GM19397 (cell line): ENCODE measurements at regions not wholly inside any gene's neighbourhood (a gene's known extent, or its start where the extent isn't known, plus 50 kb on each side); places are given as distances from the start of the nearest gene placed in this dataset.

ENCODE experiments used
- ATAC-seq: cut with Tn5 transposase; IDR thresholded peaks from one replicate; pipeline ENCODE4 v1.9.1; 2021; ENCODE audit warnings: mild to moderate bottlenecking, moderate library complexity; ENCODE audit not compliant: unreplicated experiment

- no peak for ATAC-seq
Measured at GRCh38 chr3:61311044-61311443, 59.8 kb upstream of the FHIT start.

GRCh38 chr3:61315871-61316270 is 64.6 kb upstream of the FHIT start:
- no peak for ATAC-seq

- ATAC-seq: no peak
Measured at GRCh38 chr3:61323094-61323493, 71.8 kb upstream of the FHIT start.

- no peak for ATAC-seq
Measured at GRCh38 chr3:61331929-61332552, 80.8 kb upstream of the FHIT start.

- no peak for ATAC-seq
Measured at GRCh38 chr3:61333192-61333961, 82.1 kb upstream of the FHIT start.

- ATAC-seq: no peak
Measured at GRCh38 chr3:61334783-61335182, 83.5 kb upstream of the FHIT start.

- no peak for ATAC-seq
Measured at GRCh38 chr3:61340931-61341461, 89.7 kb upstream of the FHIT start.

- no peak for ATAC-seq
Measured at GRCh38 chr3:61343543-61343942, 92.3 kb upstream of the FHIT start.

GRCh38 chr3:61345020-61345419 is 93.8 kb upstream of the FHIT start:
- no peak for ATAC-seq

GRCh38 chr3:61347981-61348380 is 96.7 kb upstream of the FHIT start:
- no peak for ATAC-seq

GRCh38 chr3:61349717-61350116 is 98.5 kb upstream of the FHIT start:
- ATAC-seq: no peak

- ATAC-seq: no peak
Measured at GRCh38 chr3:61350782-61351309, 99.6 kb upstream of the FHIT start.

GRCh38 chr3:61352306-61352705 is 101.1 kb upstream of the FHIT start:
- no peak for ATAC-seq

- ATAC-seq: no peak
Measured at GRCh38 chr3:61353382-61353781, 102.1 kb upstream of the FHIT start.

- ATAC-seq: no peak
Measured at GRCh38 chr3:61354604-61355003, 103.4 kb upstream of the FHIT start.

- ATAC-seq: no peak
Measured at GRCh38 chr3:61356685-61357084, 105.4 kb upstream of the FHIT start.

GRCh38 chr3:61357902-61358301 is 106.7 kb upstream of the FHIT start:
- no peak for ATAC-seq

- peak; percentile 100 for ATAC-seq
Measured at GRCh38 chr3:61358364-61358763, 107.1 kb upstream of the FHIT start.

- ATAC-seq: no peak
Measured at GRCh38 chr3:61360297-61360965, 109.2 kb upstream of the FHIT start.

- no peak for ATAC-seq
Measured at GRCh38 chr3:61369678-61370077, 118.4 kb upstream of the FHIT start.

GRCh38 chr3:61371123-61371522 is 119.9 kb upstream of the FHIT start:
- ATAC-seq: no peak

- ATAC-seq: no peak
Measured at GRCh38 chr3:61372723-61373122, 121.5 kb upstream of the FHIT start.
